ENCODE measurements at regions not wholly inside any gene's neighbourhood (a gene's known extent, or its start where the extent isn't known, plus 50 kb on each side); places are given as distances from the start of the nearest gene placed in this dataset.

- no peak overlapping the region for H4K91ac ChIP-seq (ENCODE audit: low read depth, low read length, poor library complexity)
Measured at GRCh38 chr2:9053534-9053931, 50.0 kb upstream of the MBOAT2 start.

More at GRCh38 chr2:9053534-9053931, 50.0 kb upstream of the MBOAT2 start:
- no peaks in the 10 kb centered on the region for H3K9me3 ChIP-seq (replicated peaks in 1 of 2; ENCODE audit: control insufficient read depth in 2 of 2, insufficient read depth in 1 of 2, low read depth in 1 of 2, low read length in 2 of 2)
- no peak overlapping the region for H3K4me2 ChIP-seq (ENCODE audit: insufficient read depth, low read length, poor library complexity, severe bottlenecking)
- no peak overlapping the region for H2AFZ ChIP-seq (ENCODE audit: low read length)
- no peak overlapping the region for H2AK5ac ChIP-seq (ENCODE audit: low read depth, low read length)
- no peak overlapping the region for H3K23ac ChIP-seq (ENCODE audit: low read depth, low read length, poor library complexity)
- H3K27me3 ChIP-seq (ENCODE audit: control insufficient read depth in 3 of 3, insufficient read depth in 3 of 3, low read depth in 1 of 3, low read length in 3 of 3), result no peaks in the 10 kb centered on the region
- H3K9ac ChIP-seq (ENCODE audit: low read depth, low read length, poor library complexity), result no peak overlapping the region
- H3K4me3 ChIP-seq (ENCODE audit: low read length in 2 of 2), result no peak overlapping the region
- H2BK5ac ChIP-seq (ENCODE audit: low read length), result no peak overlapping the region
- no peak overlapping the region for H3K27ac ChIP-seq (replicated peaks; ENCODE audit: low read length)
- WGBS, 2 donors (ENCODE audit: extremely low coverage in 2 of 2, insufficient read length in 2 of 2, insufficient replicate concordance in 1 of 2), result no CpG with 5 or more reads among the region's 2 CpGs
- no peak for DNase-seq (ENCODE audit: low spot score)
- no peak overlapping the region for H3K14ac ChIP-seq (ENCODE audit: low read length)
- no peak overlapping the region for H2BK15ac ChIP-seq (ENCODE audit: low read length)
- no peak overlapping the region for H2BK12ac ChIP-seq (ENCODE audit: low read length)
- H4K8ac ChIP-seq (ENCODE audit: low read depth, low read length), result no peak overlapping the region
- no peaks in the 10 kb centered on the region for H3K36me3 ChIP-seq (replicated peaks in 1 of 2; ENCODE audit: control insufficient read depth in 2 of 2, insufficient read depth in 2 of 2, low read length in 2 of 2)
- no peaks in the 10 kb centered on the region for H3K79me1 ChIP-seq (ENCODE audit: low read depth, low read length)
- no peak overlapping the region for H3K18ac ChIP-seq (ENCODE audit: low read length)
- no peak overlapping the region for H2BK120ac ChIP-seq (ENCODE audit: low read depth, low read length)
- H3K4me1 ChIP-seq (ENCODE audit: control insufficient read depth in 2 of 2, insufficient read depth in 1 of 2, low read depth in 1 of 2, low read length in 2 of 2), result no peaks in the 10 kb centered on the region
- H3K4ac ChIP-seq (ENCODE audit: low read length), result no peak overlapping the region

Data from neuronal stem cell (in vitro differentiated cells).